GM12878 (cell line): ENCODE measurements at regions not wholly inside any gene's neighbourhood (a gene's known extent, or its start where the extent isn't known, plus 50 kb on each side); places are given as distances from the start of the nearest gene placed in this dataset.

Source experiments
- ATAC-seq: fragments of 200-7000 bp; cut with Tn5 transposase; 3 replicates; pipeline ENCODE4 v1.9.1; 2020; ENCODE audit warnings: mild to moderate bottlenecking, moderate library complexity
- BruUV-seq: library from RNA; stranded (reverse); fragments of 400-500 nt; replicated peaks from 2 replicates; lab custom pipeline; 2021; lab: Mats Ljungman, UMichigan
- CTCF ChIA-PET: fragments of 300-600 bp; sonication (Branson Sonifier 250); formaldehyde crosslinking; extraction: SDS; loops from one replicate; lab custom pipeline; 2021; ENCODE audit warnings: inconsistent platforms; lab: Yijun Ruan, JAX
- POLR2A ChIA-PET: fragments of 350-600 bp; formaldehyde crosslinking; extraction: SDS; loops from one replicate; lab custom pipeline; 2021; ENCODE audit warnings: inconsistent platforms; lab: Charles Lee
- RAD21 ChIA-PET: fragments of 300-600 bp; sonication (Branson Sonifier 250); formaldehyde crosslinking; loops from one replicate; lab custom pipeline; 2023; ENCODE audit warnings: antibody characterized with exemption; ENCODE audit not compliant: unreplicated experiment; lab: Charles Lee
- SMC1A ChIA-PET: fragments of 300-600 bp; sonication (Branson Sonifier 250); formaldehyde crosslinking; loops from one replicate; lab custom pipeline; 2023; ENCODE audit not compliant: unreplicated experiment, uncharacterized antibody; lab: Charles Lee
- DNase-seq: peaks from one replicate; pipeline ENCODE4 v3.0.0-alpha.2; 2011; ENCODE audit warnings: low read depth, low spot score
- FAIRE-seq: peaks from 3 replicates; lab custom pipeline; 2011; peaks lifted over from hg19 to GRCh38; lab: Jason Lieb, UNC
- H2AFZ ChIP-seq: 2 replicates; pipeline ENCODE4 v1.6.0; 2011; ENCODE audit warnings: low read depth, low read length, control low read depth; ENCODE audit not compliant: control insufficient read depth
- H3K27ac ChIP-seq: 2 replicates; pipeline ENCODE4 v1.5.1; 2011; ENCODE audit warnings: control low read depth; ENCODE audit not compliant: control insufficient read depth, insufficient read depth
- H3K27me3 ChIP-seq, 2 experiments: replicated peaks in 1 of 2; 2 replicates each; pipeline versions ENCODE4 v1.6.0 to v1.6.1; 2011; ENCODE audit warnings: low read length in 1 of 2; ENCODE audit not compliant: control insufficient read depth in 2 of 2, insufficient read depth in 2 of 2
- H3K36me3 ChIP-seq, 2 experiments: 2 replicates each; pipeline ENCODE4 v1.5.1; 2011; ENCODE audit warnings: low read length in 1 of 2; ENCODE audit not compliant: control insufficient read depth in 2 of 2, insufficient read depth in 2 of 2
- H3K4me1 ChIP-seq: 2 replicates; pipeline ENCODE4 v1.6.1; 2011; ENCODE audit warnings: mild to moderate bottlenecking, low read length, moderate library complexity, mixed read lengths; ENCODE audit not compliant: control insufficient read depth, insufficient read depth
- H3K4me2 ChIP-seq: 2 replicates; pipeline ENCODE4 v1.6.0; 2011; ENCODE audit warnings: control low read depth; ENCODE audit not compliant: control insufficient read depth, insufficient read depth
- H3K4me3 ChIP-seq: fragments of 200-600 bp; sonication (generic); 2 replicates; pipeline ENCODE4 v1.5.1; 2016
- H3K79me2 ChIP-seq: 2 replicates; pipeline ENCODE4 v1.6.0; 2011; ENCODE audit warnings: low read length; ENCODE audit not compliant: control insufficient read depth, insufficient read depth
- H3K9ac ChIP-seq: 2 replicates; pipeline ENCODE4 v1.8.0; 2011; ENCODE audit warnings: low read length, control low read depth, mixed read lengths; ENCODE audit not compliant: control insufficient read depth, insufficient read depth
- H3K9me3 ChIP-seq: replicated peaks from 3 replicates; pipeline ENCODE4 v1.5.1; 2011; ENCODE audit warnings: mild to moderate bottlenecking, low read length; ENCODE audit not compliant: control insufficient read depth, insufficient read depth
- H4K20me1 ChIP-seq: 2 replicates; pipeline ENCODE4 v1.6.0; 2011; ENCODE audit not compliant: control insufficient read depth, insufficient read depth
- CHD1 ChIP-seq: IDR thresholded peaks from 2 replicates; pipeline ENCODE4 v1.6.1; 2012; ENCODE audit warnings: low read depth, low read length, improper control_type of control experiment
- FOS ChIP-seq: IDR thresholded peaks from 3 replicates; pipeline ENCODE4 v1.6.1; 2011; ENCODE audit warnings: borderline replicate concordance; ENCODE audit not compliant: insufficient read length; ENCODE audit errors: extremely low read depth
- HSF1 ChIP-seq: fragments of 150-350 bp; IDR thresholded peaks from 2 replicates; pipeline ENCODE4 v1.6.1; 2014; ENCODE audit warnings: mild to moderate bottlenecking, low read depth, low read length
- MEF2A ChIP-seq: IDR thresholded peaks from 2 replicates; pipeline ENCODE4 v1.6.1; 2011; ENCODE audit warnings: low read depth, mild to moderate bottlenecking, low read length, moderate library complexity; ENCODE audit not compliant: insufficient read depth
- MEF2B ChIP-seq: fragments of 450-650 bp; IDR thresholded peaks from 2 replicates; pipeline ENCODE4 v1.6.1; 2018; ENCODE audit warnings: mild to moderate bottlenecking, moderate library complexity; ENCODE audit not compliant: partially characterized antibody, poor library complexity, severe bottlenecking
- MLLT1 ChIP-seq: fragments of 450-650 bp; IDR thresholded peaks from 2 replicates; pipeline ENCODE4 v1.6.1; 2016; ENCODE audit warnings: mild to moderate bottlenecking
- RAD51 ChIP-seq: fragments of 450-650 bp; IDR thresholded peaks from 2 replicates; pipeline ENCODE4 v1.6.1; 2016; ENCODE audit warnings: moderate library complexity, mild to moderate bottlenecking, inconsistent platforms
- RELA ChIP-seq: fragments of 450-650 bp; IDR thresholded peaks from 2 replicates; pipeline ENCODE4 v1.8.0; 2014; ENCODE audit warnings: borderline replicate concordance; ENCODE audit not compliant: partially characterized antibody
- SMAD1 ChIP-seq: fragments of 450-650 bp; IDR thresholded peaks from 2 replicates; pipeline ENCODE4 v1.6.1; 2018; ENCODE audit warnings: mild to moderate bottlenecking, low read depth; ENCODE audit not compliant: partially characterized antibody
- SMAD5 ChIP-seq: IDR thresholded peaks from 2 replicates; pipeline ENCODE4 v1.6.1; 2016; ENCODE audit warnings: antibody characterized with exemption, low read depth
- YY1 ChIP-seq: IDR thresholded peaks from 2 replicates; pipeline ENCODE4 v1.6.1; 2011; ENCODE audit warnings: low read depth, mild to moderate bottlenecking, low read length
- WGBS: methylation state at CpG from one replicate; pipeline ENCODE4 v1.1.6; 2016; ENCODE audit warnings: low lambda C conversion rate; ENCODE audit not compliant: insufficient replicate concordance, insufficient coverage; ENCODE audit errors: missing lambda C conversion rate; 5-methylcytosine and 5-hydroxymethylcytosine counted together
- in situ Hi-C: fragments of 300-500 bp; cut with MboI; formaldehyde crosslinking; loops from 9 replicates; pipeline ENCODE4 v1.14.3; 2018; ENCODE audit warnings: mixed read lengths
- intact Hi-C: fragments of 100-400 bp; cut with micrococcal nuclease; formaldehyde crosslinking; loops from one replicate; pipeline ENCODE4 v1.14.2; 2022; ENCODE audit not compliant: unreplicated experiment

GRCh38 chr4:163863082-163863481 lies 368.6 kb downstream of the TMA16 start:
- SMC1A ChIA-PET, result no interaction called here
- CTCF ChIA-PET, result no interaction called here
- Histone ChIP-seq H3K4me1 (no peaks in the 10 kb centered on the region), H3K9ac (no peak overlapping the region), H3K4me2 (no peak overlapping the region), H3K27ac (no peak overlapping the region), H3K79me2 (no peaks in the 10 kb centered on the region), H3K4me3 (no peak overlapping the region), H4K20me1 (no peaks in the 10 kb centered on the region), H3K9me3 (no peaks in the 10 kb centered on the region), H3K36me3 (no peaks in the 10 kb centered on the region), H2AFZ (no peak overlapping the region), H3K27me3 (no peaks in the 10 kb centered on the region)
- DNase-seq (no peak), ATAC-seq (no peak), FAIRE-seq (no peak)
- in situ Hi-C loops (no loop called here), intact Hi-C loops (no loop called here)
- 42% methylated on average over 2 of the region's 2 CpGs for WGBS
- BruUV-seq, result no TSS peak
- RAD21 ChIA-PET, result no interaction called here
- TF ChIP-seq RELA (no peak), MEF2A (no peak), SMAD1 (no peak), FOS (no peak), YY1 (no peak)
- POLR2A ChIA-PET, result no interaction called here

DNA sequence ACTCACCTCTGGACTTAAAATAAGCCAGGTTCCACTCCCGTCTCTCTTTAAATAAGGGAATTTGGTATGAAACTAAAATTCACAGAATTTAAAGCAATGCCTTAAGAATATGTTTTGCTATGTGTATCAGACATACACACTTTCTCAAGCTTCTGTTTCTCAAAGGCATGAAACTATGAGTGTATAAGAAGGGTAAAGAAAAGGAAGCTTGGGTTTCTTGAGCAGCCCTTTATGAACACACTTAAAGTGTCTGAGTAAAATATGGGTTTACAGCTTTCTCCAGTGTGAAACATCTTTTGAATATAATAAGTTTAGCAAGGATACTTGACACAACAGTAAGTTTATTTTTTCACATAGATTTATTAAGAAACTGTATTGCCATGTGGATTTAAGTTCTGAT lies 370.5 kb downstream of the TMA16 start:
- no TSS peak for BruUV-seq
- ATAC-seq, result no peak
- H3K79me2 ChIP-seq, result no peaks in the 10 kb centered on the region
- H3K27ac ChIP-seq, result no peak overlapping the region
- ChIA-PET SMC1A (no interaction called here), RAD21 (no interaction called here), POLR2A (no interaction called here), CTCF (no interaction called here)
- intact Hi-C loops, result no loop called here
- no peak overlapping the region for H3K4me2 ChIP-seq
- no peak for DNase-seq
- TF ChIP-seq RAD51 (no peak), SMAD5 (no peak), MLLT1 (no peak), CHD1 (no peak), MEF2B (no peak), HSF1 (no peak)
- H3K9ac ChIP-seq, result no peak overlapping the region
- no peak overlapping the region for H2AFZ ChIP-seq
- no peaks in the 10 kb centered on the region for H3K36me3 ChIP-seq
- WGBS, result 19% methylated on average over 1 of the region's 1 CpG
- no peaks in the 10 kb centered on the region for H4K20me1 ChIP-seq
- H3K4me1 ChIP-seq, result no peaks in the 10 kb centered on the region
- in situ Hi-C loops, result no loop called here
- peak; percentile 52 for FAIRE-seq
- no peaks in the 10 kb centered on the region for H3K27me3 ChIP-seq
- H3K9me3 ChIP-seq, result no peaks in the 10 kb centered on the region
- no peak overlapping the region for H3K4me3 ChIP-seq
